GM19240 (cell line): ENCODE measurements at regions not wholly inside any gene's neighbourhood (a gene's known extent, or its start where the extent isn't known, plus 50 kb on each side); places are given as distances from the start of the nearest gene placed in this dataset.

ENCODE experiments used
- DNase-seq: peaks from one replicate; pipeline ENCODE4 v3.0.0; 2011; ENCODE audit warnings: low spot score; ENCODE audit not compliant: insufficient read length

- DNase-seq, result no peak
Measured at GRCh38 chr15:26376243-26376642, 396.6 kb downstream of the GABRB3 start.

GRCh38 chr15:26374806-26375205 is 398.1 kb downstream of the GABRB3 start:
- no peak for DNase-seq

GRCh38 chr15:26372706-26373105 is 400.2 kb downstream of the GABRB3 start:
- no peak for DNase-seq

- DNase-seq, result no peak
Measured at GRCh38 chr15:26365077-26365476, 407.8 kb downstream of the GABRB3 start.

GRCh38 chr15:26359855-26360254 is 413.0 kb downstream of the GABRB3 start:
- DNase-seq, result no peak

GRCh38 chr15:26358708-26359107 is 414.2 kb downstream of the GABRB3 start:
- no peak for DNase-seq

GRCh38 chr15:26357653-26358052 is 415.2 kb downstream of the GABRB3 start:
- DNase-seq, result no peak

- no peak for DNase-seq
Measured at GRCh38 chr15:26355472-26356074, 417.3 kb downstream of the GABRB3 start.

GRCh38 chr15:26352909-26353308 is 420.0 kb downstream of the GABRB3 start:
- DNase-seq, result no peak

GRCh38 chr15:26352406-26352805 is 420.5 kb downstream of the GABRB3 start:
- no peak for DNase-seq

GRCh38 chr15:26325495-26325894 is 447.4 kb downstream of the GABRB3 start:
- no peak for DNase-seq

- no peak for DNase-seq
Measured at GRCh38 chr15:26323566-26323965, 449.3 kb downstream of the GABRB3 start.

- no peak for DNase-seq
Measured at GRCh38 chr15:26318689-26319088, 454.2 kb downstream of the GABRB3 start.

GRCh38 chr15:26314577-26314976 is 451.4 kb upstream of the ATP10A start:
- no peak for DNase-seq

- DNase-seq, result no peak
Measured at GRCh38 chr15:26311710-26312236, 448.6 kb upstream of the ATP10A start.

- no peak for DNase-seq
Measured at GRCh38 chr15:26298659-26299170, 435.6 kb upstream of the ATP10A start.

GRCh38 chr15:26298010-26298658 is 435.0 kb upstream of the ATP10A start:
- no peak for DNase-seq

- no peak for DNase-seq
Measured at GRCh38 chr15:26295336-26296085, 432.4 kb upstream of the ATP10A start.

GRCh38 chr15:26294059-26294689 is 431.0 kb upstream of the ATP10A start:
- DNase-seq, result no peak

GRCh38 chr15:26287381-26287780 is 424.3 kb upstream of the ATP10A start:
- DNase-seq, result no peak

- DNase-seq, result no peak
Measured at GRCh38 chr15:26280281-26280680, 417.2 kb upstream of the ATP10A start.

- no peak for DNase-seq
Measured at GRCh38 chr15:26261966-26262365, 398.8 kb upstream of the ATP10A start.
